A549 (cell line): ENCODE measurements at regions not wholly inside any gene's neighbourhood (a gene's known extent, or its start where the extent isn't known, plus 50 kb on each side); places are given as distances from the start of the nearest gene placed in this dataset.

Source experiments
- ATAC-seq, 2 experiments: fragments of 200-7000 bp in 1 of 2; fragments of >200 bp in 1 of 2; cut with Nextera tagmentation in 1 of 2; cut with Tn5 transposase in 1 of 2; 3 replicates each; pipeline versions ENCODE4 v1.8.0 to v1.9.1; 2018 to 2020; ENCODE audit warnings: mild to moderate bottlenecking in 1 of 2, moderate library complexity in 1 of 2
- CTCF ChIA-PET: fragments of 300-600 bp; sonication (Branson Sonifier 250); formaldehyde crosslinking; extraction: SDS; loops from one replicate; lab custom pipeline; 2021; ENCODE audit warnings: antibody characterized with exemption, inconsistent platforms; lab: Yijun Ruan, JAX
- POLR2A ChIA-PET: fragments of 350-600 bp; formaldehyde crosslinking; extraction: SDS; loops from one replicate; lab custom pipeline; 2021; ENCODE audit warnings: antibody characterized with exemption, inconsistent platforms; lab: Yijun Ruan, JAX
- DNase-seq, 2 experiments: peaks; one replicate each; pipeline versions ENCODE4 v3.0.0 to v3.0.0-alpha.2; 2011 to 2016; ENCODE audit warnings: low read depth in 1 of 2, low spot score in 1 of 2
- FAIRE-seq: peaks from 2 replicates; lab custom pipeline; 2011; peaks lifted over from hg19 to GRCh38; lab: Jason Lieb, UNC
- H3K27ac ChIP-seq, 2 experiments: fragments of >200 bp; sonication (Bioruptor Twin); formaldehyde crosslinking; 3 replicates each; pipeline ENCODE4 v1.5.1; 2016 to 2017
- H3K4me1 ChIP-seq: fragments of >200 bp; sonication (Bioruptor Twin); formaldehyde crosslinking; 3 replicates; pipeline ENCODE4 v1.6.1; 2016
- H3K4me2 ChIP-seq: fragments of >200 bp; sonication (Bioruptor Twin); formaldehyde crosslinking; 3 replicates; pipeline ENCODE4 v1.6.1; 2016
- H3K4me3 ChIP-seq: fragments of >200 bp; sonication (Bioruptor Twin); formaldehyde crosslinking; 3 replicates; pipeline ENCODE4 v1.5.1; 2016
- H3K9me3 ChIP-seq: fragments of >200 bp; sonication (Bioruptor Twin); formaldehyde crosslinking; 3 replicates; pipeline ENCODE4 v1.6.1; 2016
- CBX8 ChIP-seq: fragments of 200-600 bp; sonication (generic); IDR thresholded peaks from 2 replicates; pipeline ENCODE4 v1.6.1; 2016
- CHD2 ChIP-seq: fragments of 150-350 bp; IDR thresholded peaks from 2 replicates; pipeline ENCODE4 v1.6.1; 2014; ENCODE audit warnings: low read length; ENCODE audit not compliant: partially characterized antibody
- CHD4 ChIP-seq: fragments of 200-600 bp; sonication (generic); IDR thresholded peaks from 2 replicates; pipeline ENCODE4 v1.6.1; 2016; ENCODE audit warnings: antibody characterized with exemption, mild to moderate bottlenecking, borderline replicate concordance
- E2F6 ChIP-seq: IDR thresholded peaks from 2 replicates; pipeline ENCODE4 v1.6.1; 2012; ENCODE audit warnings: low read depth, borderline replicate concordance
- ELK1 ChIP-seq: fragments of 150-350 bp; IDR thresholded peaks from 2 replicates; pipeline ENCODE4 v1.6.1; 2014; ENCODE audit warnings: low read depth, mild to moderate bottlenecking, low read length
- FOSB ChIP-seq: fragments of 250-450 bp; sonication (Bioruptor Pico); IDR thresholded peaks from 2 replicates; pipeline ENCODE4 v1.5.0; 2020; ENCODE audit warnings: mild to moderate bottlenecking, moderate library complexity
- FOSL2 ChIP-seq, 2 experiments: fragments of 450-650 bp in 1 of 2; fragments of >200 bp in 1 of 2; sonication (Bioruptor Twin) in 1 of 2; formaldehyde crosslinking; IDR thresholded peaks; 2 replicates each; pipeline versions ENCODE4 v1.5.0 to v1.6.1; 2016 to 2020; ENCODE audit warnings: mild to moderate bottlenecking in 1 of 2, moderate library complexity in 1 of 2
- FOXS1 ChIP-seq: fragments of 250-450 bp; sonication (Bioruptor Pico); IDR thresholded peaks from 2 replicates; pipeline ENCODE4 v1.5.0; 2020; ENCODE audit warnings: mild to moderate bottlenecking, moderate library complexity
- GATA3 ChIP-seq: IDR thresholded peaks from 2 replicates; pipeline ENCODE4 v1.6.1; 2012; ENCODE audit warnings: borderline replicate concordance
- HES2 ChIP-seq: fragments of >200 bp; sonication (Bioruptor Twin); formaldehyde crosslinking; IDR thresholded peaks from 2 replicates; pipeline ENCODE4 v1.6.1; 2016
- HOXA7 ChIP-seq: fragments of 250-450 bp; sonication (Bioruptor Pico); IDR thresholded peaks from 2 replicates; pipeline ENCODE4 v1.5.0; 2020; ENCODE audit warnings: mild to moderate bottlenecking, moderate library complexity
- HOXB13 ChIP-seq: fragments of 250-450 bp; sonication (Bioruptor Pico); IDR thresholded peaks from 2 replicates; pipeline ENCODE4 v1.5.0; 2020; ENCODE audit warnings: low read depth, mild to moderate bottlenecking, moderate library complexity
- JUN ChIP-seq, 2 experiments: fragments of >200 bp; sonication (Bioruptor Twin); formaldehyde crosslinking; IDR thresholded peaks; 2 replicates in 1 of 2; 3 replicates in 1 of 2; pipeline ENCODE4 v1.6.1; 2016 to 2017
- JUNB ChIP-seq: fragments of >200 bp; sonication (Bioruptor Twin); formaldehyde crosslinking; IDR thresholded peaks from 2 replicates; pipeline ENCODE4 v1.6.1; 2016
- KDM5A ChIP-seq: fragments of 200-600 bp; sonication (generic); IDR thresholded peaks from 2 replicates; pipeline ENCODE4 v1.6.1; 2016; ENCODE audit warnings: antibody characterized with exemption, mild to moderate bottlenecking
- NPAS2 ChIP-seq: fragments of 250-450 bp; sonication (Bioruptor Pico); IDR thresholded peaks from 2 replicates; pipeline ENCODE4 v1.8.0; 2022; ENCODE audit warnings: mild to moderate bottlenecking, moderate library complexity, borderline replicate concordance
- POLR2A ChIP-seq: IDR thresholded peaks from 2 replicates; pipeline ENCODE4 v1.6.1; 2012; ENCODE audit warnings: mild to moderate bottlenecking, low read length
- POLR2AphosphoS2 ChIP-seq: conservative IDR thresholded peaks from 2 replicates; pipeline ENCODE4 v1.6.1; 2012; ENCODE audit warnings: low read length, improper control_type of control experiment, inconsistent platforms
- RAD21 ChIP-seq, 2 experiments: fragments of >200 bp in 1 of 2; sonication (Bioruptor Twin) in 1 of 2; formaldehyde crosslinking in 1 of 2; IDR thresholded peaks in 1 of 2; conservative IDR thresholded peaks in 1 of 2; 2 replicates in 1 of 2; 3 replicates in 1 of 2; pipeline ENCODE4 v1.6.1; 2012 to 2018; ENCODE audit warnings: inconsistent platforms in 1 of 2
- RARB ChIP-seq: fragments of 250-450 bp; sonication (Bioruptor Pico); IDR thresholded peaks from 2 replicates; pipeline ENCODE4 v1.8.0; 2021; ENCODE audit warnings: mild to moderate bottlenecking, moderate library complexity
- REST ChIP-seq: fragments of 200-600 bp; sonication (generic); IDR thresholded peaks from 2 replicates; pipeline ENCODE4 v1.6.1; 2016; ENCODE audit warnings: antibody characterized with exemption, mild to moderate bottlenecking, moderate library complexity
- RNF2 ChIP-seq: fragments of 200-600 bp; sonication (generic); IDR thresholded peaks from 2 replicates; pipeline ENCODE4 v1.6.1; 2016; ENCODE audit warnings: low read depth, mild to moderate bottlenecking, antibody characterized with exemption, moderate library complexity, borderline replicate concordance
- SMC3 ChIP-seq: fragments of >200 bp; sonication (Bioruptor Twin); formaldehyde crosslinking; IDR thresholded peaks from 3 replicates; pipeline ENCODE4 v1.6.1; 2018; ENCODE audit warnings: inconsistent platforms
- SREBF2 ChIP-seq: fragments of 450-650 bp; IDR thresholded peaks from 2 replicates; pipeline ENCODE4 v1.6.1; 2014; ENCODE audit warnings: mild to moderate bottlenecking, moderate library complexity
- TP53 ChIP-seq: fragments of 250-450 bp; sonication (Bioruptor Pico); IDR thresholded peaks from 2 replicates; pipeline ENCODE4 v1.5.0; 2021; ENCODE audit warnings: mild to moderate bottlenecking, moderate library complexity
- ZC3H11A ChIP-seq: fragments of 450-650 bp; IDR thresholded peaks from 2 replicates; pipeline ENCODE4 v1.6.1; 2014; ENCODE audit warnings: antibody characterized with exemption, mild to moderate bottlenecking
- WGBS: methylation state at CpG from one replicate; pipeline ENCODE4 v1.1.6; 2017; ENCODE audit errors: missing lambda C conversion rate; 5-methylcytosine and 5-hydroxymethylcytosine counted together
- TF ChIP-seq, protein P1 (sequence below): fragments of 250-450 bp; sonication (Bioruptor Pico); IDR thresholded peaks from 2 replicates; pipeline ENCODE4 v1.5.0; 2020; ENCODE audit warnings: low read depth, mild to moderate bottlenecking, moderate library complexity

DNA sequence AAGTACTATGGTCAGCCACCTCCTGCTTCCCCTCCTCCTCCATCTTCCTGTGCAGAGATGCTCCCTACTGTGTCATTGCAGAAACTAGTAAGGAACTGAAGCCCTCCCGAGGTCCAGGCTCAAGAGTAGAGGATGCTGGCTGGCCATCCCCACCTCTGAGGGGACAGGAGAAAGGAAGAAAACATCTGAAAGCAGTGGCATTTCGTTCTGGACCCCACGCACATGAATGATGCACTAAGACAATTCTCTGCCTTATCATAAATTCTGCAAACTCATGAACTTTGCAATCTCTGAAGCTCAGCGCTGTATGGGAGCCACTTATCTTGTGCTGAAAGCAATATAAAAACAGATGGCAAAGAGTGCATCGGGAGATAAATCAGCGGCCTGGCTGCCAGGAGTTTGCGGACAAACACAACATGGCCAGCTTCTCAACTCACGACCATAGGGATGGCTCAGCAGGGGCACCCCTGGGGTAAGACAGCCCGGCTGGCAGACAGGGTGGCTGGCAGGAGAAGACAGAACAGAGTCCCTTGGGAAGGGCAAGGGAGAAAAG lies 306.4 kb downstream of the NXPE2 start:
- H3K4me2 ChIP-seq = no peak overlapping the region
- 18% methylated on average over 8 of the region's 9 CpGs for WGBS
- DNase-seq = no peak
- H3K4me3 ChIP-seq = no peak overlapping the region
- no peak overlapping the region for H3K27ac ChIP-seq
- TF ChIP-seq SMC3 (no peak), NPAS2 (CRISPR knock-in tag) (no peak), REST (no peak), HES2 (no peak), JUN (IDR thresholded peaks at IDR 0.05) (no peak), RARB (CRISPR knock-in tag) (no peak), GATA3 (no peak), E2F6 (no peak), FOSB (no peak), RAD21 (conservative IDR thresholded peaks at IDR 0.05 in 1 of 2, IDR thresholded peaks at IDR 0.05 in 1 of 2) (no peak), KDM5A (no peak)
- CTCF ChIA-PET = no interaction called here
- POLR2A ChIA-PET = no interaction called here
- ATAC-seq = no peak
- H3K9me3 ChIP-seq = no peaks in the 10 kb centered on the region
- no peak for FAIRE-seq
- H3K4me1 ChIP-seq = no peaks in the 10 kb centered on the region

DNA sequence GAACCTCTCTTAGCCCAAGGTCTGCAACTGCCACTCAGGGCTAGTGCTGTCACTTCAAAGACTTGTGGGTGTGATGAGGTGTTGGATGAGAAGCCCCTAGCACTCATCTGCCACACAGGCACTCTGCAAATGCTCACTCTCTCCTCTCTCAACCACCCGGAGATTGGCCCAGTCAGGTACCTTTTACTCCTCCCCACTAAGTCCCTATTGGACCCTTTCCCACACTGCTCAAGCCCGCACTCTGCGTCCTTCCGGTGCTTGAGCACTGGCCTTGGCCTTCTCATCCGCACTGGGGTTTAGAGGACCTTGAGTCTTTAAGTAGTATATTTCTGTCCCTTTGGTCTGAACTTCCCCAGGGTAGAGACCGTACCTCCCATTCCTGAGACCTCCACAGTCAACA lies 308.0 kb downstream of the NXPE2 start:
- CTCF ChIA-PET = no interaction called here
- no peak for DNase-seq

GRCh38 chr11:114987186-114987760 lies 308.9 kb downstream of the NXPE2 start:
- CTCF ChIA-PET = no interaction called here
- no peak for DNase-seq

More for the DNA sequence above, 308.0 kb downstream of the NXPE2 start:
- FAIRE-seq (no peak), ATAC-seq (no peak)
- H3K4me1 ChIP-seq = no peaks in the 10 kb centered on the region
- H3K9me3 ChIP-seq = no peaks in the 10 kb centered on the region
- POLR2A ChIA-PET = no interaction called here
- H3K4me2 ChIP-seq = no peak overlapping the region
- H3K4me3 ChIP-seq = no peak overlapping the region
- H3K27ac ChIP-seq = no peak overlapping the region
- whole genome bisulfite sequencing = 81% methylated on average over 5 of the region's 6 CpGs
- TF ChIP-seq FOSL2 (IDR thresholded peaks at IDR 0.05) (no peak), FOSL2 (CRISPR knock-in tag; IDR thresholded peaks at IDR 0.05) (no peak), RAD21 (conservative IDR thresholded peaks at IDR 0.05 in 1 of 2, IDR thresholded peaks at IDR 0.05 in 1 of 2) (no peak), RNF2 (no peak), CHD4 (no peak), POLR2AphosphoS2 (no peak), HOXB13 (CRISPR knock-in tag) (no peak), ZC3H11A (no peak), JUNB (no peak), CBX8 (no peak)
- TF ChIP-seq, protein P1, sequence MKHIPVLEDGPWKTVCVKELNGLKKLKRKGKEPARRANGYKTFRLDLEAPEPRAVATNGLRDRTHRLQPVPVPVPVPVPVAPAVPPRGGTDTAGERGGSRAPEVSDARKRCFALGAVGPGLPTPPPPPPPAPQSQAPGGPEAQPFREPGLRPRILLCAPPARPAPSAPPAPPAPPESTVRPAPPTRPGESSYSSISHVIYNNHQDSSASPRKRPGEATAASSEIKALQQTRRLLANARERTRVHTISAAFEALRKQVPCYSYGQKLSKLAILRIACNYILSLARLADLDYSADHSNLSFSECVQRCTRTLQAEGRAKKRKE (CRISPR knock-in tag) = no peak

More at GRCh38 chr11:114987186-114987760, 308.9 kb downstream of the NXPE2 start:
- H3K4me2 ChIP-seq = no peak overlapping the region
- no peaks in the 10 kb centered on the region for H3K9me3 ChIP-seq
- no peak for TF ChIP-seq CHD2
- no peak for TF ChIP-seq SREBF2
- no peak for TF ChIP-seq POLR2AphosphoS2
- no peak for TF ChIP-seq HOXA7 (CRISPR knock-in tag)
- no peak for TF ChIP-seq RNF2
- no peak for TF ChIP-seq ELK1
- TF ChIP-seq TP53 (CRISPR knock-in tag) = no peak
- TF ChIP-seq FOXS1 (CRISPR knock-in tag) = no peak
- TF ChIP-seq KDM5A = no peak
- no peak for TF ChIP-seq CHD4
- TF ChIP-seq POLR2A = no peak
- WGBS = 25% methylated on average over 6 of the region's 10 CpGs
- no peak for ATAC-seq
- FAIRE-seq = no peak
- no peak overlapping the region for H3K4me3 ChIP-seq
- POLR2A ChIA-PET = no interaction called here
- H3K27ac ChIP-seq = no peak overlapping the region
- H3K4me1 ChIP-seq = no peaks in the 10 kb centered on the region
